GM06990 (cell line): ENCODE measurements at regions not wholly inside any gene's neighbourhood (a gene's known extent, or its start where the extent isn't known, plus 50 kb on each side); places are given as distances from the start of the nearest gene placed in this dataset.

Source experiments
- DNase-seq: peaks from one replicate; pipeline ENCODE4 v3.0.0-alpha.2; 2011; ENCODE audit not compliant: insufficient read length; ENCODE audit errors: extremely low read depth
- H3K27me3 ChIP-seq: replicated peaks from 2 replicates; pipeline ENCODE4 v1.6.0; 2011; ENCODE audit warnings: low read length; ENCODE audit not compliant: control insufficient read depth, insufficient read depth
- H3K36me3 ChIP-seq: 2 replicates; pipeline ENCODE4 v1.5.1; 2011; ENCODE audit warnings: low read length; ENCODE audit not compliant: control insufficient read depth, insufficient read depth
- H3K4me3 ChIP-seq: replicated peaks from 2 replicates; pipeline ENCODE4 v1.5.1; 2011; ENCODE audit warnings: low read depth, mild to moderate bottlenecking, control low read depth, low read length
- CTCF ChIP-seq: IDR thresholded peaks from 2 replicates; pipeline ENCODE4 v1.5.1; 2011; ENCODE audit warnings: low read length, control low read depth, mild to moderate bottlenecking, inconsistent platforms; ENCODE audit not compliant: insufficient read depth, poor library complexity, severe bottlenecking

- no peak for DNase-seq
- TF ChIP-seq CTCF = no peak
- Histone ChIP-seq H3K27me3 (no peaks in the 10 kb centered on the region), H3K4me3 (no peak overlapping the region), H3K36me3 (no peaks in the 10 kb centered on the region)
Observed at GRCh38 chr6:4435981-4436445, 300.6 kb upstream of the ECI2 start.

- DNase-seq = no peak
- H3K27me3 ChIP-seq = no peaks in the 10 kb centered on the region
- TF ChIP-seq CTCF = no peak
Observed at GRCh38 chr6:4434655-4435054, 299.3 kb upstream of the ECI2 start.

GRCh38 chr6:4433199-4433598 is 297.8 kb upstream of the ECI2 start:
- Histone ChIP-seq H3K36me3 (no peaks in the 10 kb centered on the region), H3K4me3 (no peak overlapping the region), H3K27me3 (no peaks in the 10 kb centered on the region)
- TF ChIP-seq CTCF = no peak
- DNase-seq = no peak

More at GRCh38 chr6:4434655-4435054, 299.3 kb upstream of the ECI2 start:
- no peak overlapping the region for H3K4me3 ChIP-seq
- no peaks in the 10 kb centered on the region for H3K36me3 ChIP-seq

GRCh38 chr6:4426968-4427367 is 291.6 kb upstream of the ECI2 start:
- Histone ChIP-seq H3K27me3 (no peaks in the 10 kb centered on the region), H3K36me3 (no peaks in the 10 kb centered on the region), H3K4me3 (no peak overlapping the region)
- DNase-seq = no peak
- no peak for TF ChIP-seq CTCF

- no peaks in the 10 kb centered on the region for H3K36me3 ChIP-seq
- no peak for TF ChIP-seq CTCF
- DNase-seq = no peak
- no peak overlapping the region for H3K4me3 ChIP-seq
- no peaks in the 10 kb centered on the region for H3K27me3 ChIP-seq
Observed at GRCh38 chr6:4421837-4422236, 286.5 kb upstream of the ECI2 start.
